NB4 (cell line): ENCODE measurements at regions not wholly inside any gene's neighbourhood (a gene's known extent, or its start where the extent isn't known, plus 50 kb on each side); places are given as distances from the start of the nearest gene placed in this dataset.
A peak's percentile ranks its signal among the peaks of the same experiment; 100 is the strongest.

Experiments
- DNase-seq: peaks from one replicate; pipeline ENCODE4 v3.0.0; 2010; ENCODE audit warnings: low read depth
- H3K4me3 ChIP-seq: one replicate; pipeline ENCODE4 v1.5.1; 2011; ENCODE audit warnings: mild to moderate bottlenecking, low read depth, low read length, moderate library complexity
- CTCF ChIP-seq: IDR thresholded peaks from one replicate; pipeline ENCODE4 v1.5.1; 2012; ENCODE audit warnings: low read depth, low read length
- MAX ChIP-seq: IDR thresholded peaks from 2 replicates; pipeline ENCODE4 v1.6.1; 2011; ENCODE audit warnings: low read depth, low read length
- MYC ChIP-seq: IDR thresholded peaks from 2 replicates; pipeline ENCODE4 v1.6.1; 2011; ENCODE audit warnings: low read depth, low read length
- POLR2A ChIP-seq: IDR thresholded peaks from 2 replicates; pipeline ENCODE4 v1.6.1; 2011; ENCODE audit warnings: mild to moderate bottlenecking; ENCODE audit not compliant: insufficient read length; ENCODE audit errors: extremely low read depth

GRCh38 chr15:93235269-93235668, 146.3 kb upstream of the RGMA start:
- TF ChIP-seq POLR2A (no peak), MAX (no peak), MYC (no peak), CTCF (no peak)
- H3K4me3 ChIP-seq: peak overlapping the region; percentile 46
- no peak for DNase-seq

GRCh38 chr15:93233710-93234109, 144.7 kb upstream of the RGMA start:
- no peak for TF ChIP-seq MAX
- TF ChIP-seq CTCF: no peak
- TF ChIP-seq MYC: no peak
- no peak for TF ChIP-seq POLR2A
- H3K4me3 ChIP-seq: no peak overlapping the region

GRCh38 chr15:93232845-93233244, 143.8 kb upstream of the RGMA start:
- TF ChIP-seq MYC: no peak
- TF ChIP-seq CTCF: no peak
- TF ChIP-seq POLR2A: no peak
- no peak for TF ChIP-seq MAX
- no peak overlapping the region for H3K4me3 ChIP-seq
- no peak for DNase-seq

More at GRCh38 chr15:93233710-93234109, 144.7 kb upstream of the RGMA start:
- no peak for DNase-seq

GRCh38 chr15:93231994-93232393, 143.0 kb upstream of the RGMA start:
- H3K4me3 ChIP-seq: no peak overlapping the region
- TF ChIP-seq CTCF (no peak), MYC (no peak), POLR2A (no peak), MAX (no peak)
- no peak for DNase-seq

GRCh38 chr15:93231261-93231925, 142.4 kb upstream of the RGMA start:
- peak; percentile 22 for DNase-seq
- TF ChIP-seq CTCF (no peak), MAX (0 out of 2 replicates have a peak, but pooled peaks have one; percentile 16), MYC (peak; percentile 12; the same call in 1 of the 2 replicates), POLR2A (no peak)
- H3K4me3 ChIP-seq: no peak overlapping the region
